ELR (cell line): ENCODE measurements at regions not wholly inside any gene's neighbourhood (a gene's known extent, or its start where the extent isn't known, plus 50 kb on each side); places are given as distances from the start of the nearest gene placed in this dataset.

Experiments used
- DNase-seq: peaks from one replicate; pipeline ENCODE4 v3.0.0-alpha.2; 2015; ENCODE audit warnings: low read depth

DNA sequence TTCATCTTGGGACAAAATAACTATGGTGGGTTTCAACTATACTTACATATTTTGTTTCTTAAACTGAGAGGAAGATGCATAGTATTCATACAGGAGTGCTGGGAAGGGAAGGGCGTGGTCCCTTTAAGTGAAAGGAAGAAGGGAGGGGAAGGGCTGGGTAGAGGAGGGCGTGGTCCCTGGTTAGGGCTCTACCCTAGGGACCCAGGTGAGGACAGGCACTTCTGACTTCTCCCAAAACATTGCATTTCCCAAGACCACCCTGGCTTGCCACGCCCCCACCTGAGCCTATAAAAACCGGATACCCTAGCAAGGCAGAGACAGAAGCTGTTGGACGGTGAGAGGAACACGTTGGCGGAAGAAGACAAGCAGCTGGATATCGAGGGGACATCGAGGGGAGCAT is 157.6 kb upstream of the PLXNA4 start:
- no peak for DNase-seq

DNA sequence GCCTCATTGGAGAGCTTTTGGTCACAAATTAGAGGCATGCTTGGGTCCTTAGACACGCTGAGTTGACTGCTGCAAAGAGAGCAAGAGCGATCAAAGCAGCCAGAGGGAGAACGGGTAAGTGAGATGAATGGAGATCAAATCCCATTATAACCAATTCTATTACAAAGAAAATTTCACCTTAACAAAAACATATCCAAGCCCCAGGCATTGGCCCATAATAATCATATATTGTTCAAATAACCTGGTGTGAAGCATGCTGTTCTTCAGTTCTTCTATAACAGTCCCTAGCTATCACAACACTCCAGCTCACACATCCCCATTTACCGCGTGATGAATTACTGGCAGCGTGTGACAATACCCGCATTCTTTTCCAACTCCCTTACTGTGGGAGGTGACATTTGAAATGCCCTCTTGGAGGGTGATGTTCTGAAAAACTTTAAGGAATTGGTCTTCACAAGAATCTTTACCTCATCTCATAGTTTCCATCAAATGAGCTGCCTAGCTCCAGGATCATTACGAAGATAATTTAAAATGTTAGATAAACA is 156.1 kb upstream of the PLXNA4 start:
- DNase-seq, result no peak

DNA sequence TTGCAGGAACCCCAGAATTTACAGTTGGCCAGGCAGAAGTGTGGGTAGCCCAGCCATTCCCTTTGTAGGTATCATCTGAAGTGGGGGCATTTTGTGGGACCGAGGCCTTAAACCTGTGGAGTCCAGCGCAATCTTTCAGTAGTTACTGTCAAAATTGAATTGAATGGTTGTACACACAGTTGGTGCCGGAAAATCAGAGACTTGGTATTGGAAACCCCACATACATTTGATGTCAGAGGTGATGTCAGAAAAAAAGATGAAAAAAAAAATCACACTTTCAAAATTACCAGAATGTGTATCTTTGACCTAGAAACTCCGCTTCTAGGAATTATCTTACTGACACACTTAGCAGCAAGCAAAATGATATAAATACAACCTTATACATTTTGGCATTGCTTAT is 153.8 kb upstream of the PLXNA4 start:
- DNase-seq, result no peak

DNA sequence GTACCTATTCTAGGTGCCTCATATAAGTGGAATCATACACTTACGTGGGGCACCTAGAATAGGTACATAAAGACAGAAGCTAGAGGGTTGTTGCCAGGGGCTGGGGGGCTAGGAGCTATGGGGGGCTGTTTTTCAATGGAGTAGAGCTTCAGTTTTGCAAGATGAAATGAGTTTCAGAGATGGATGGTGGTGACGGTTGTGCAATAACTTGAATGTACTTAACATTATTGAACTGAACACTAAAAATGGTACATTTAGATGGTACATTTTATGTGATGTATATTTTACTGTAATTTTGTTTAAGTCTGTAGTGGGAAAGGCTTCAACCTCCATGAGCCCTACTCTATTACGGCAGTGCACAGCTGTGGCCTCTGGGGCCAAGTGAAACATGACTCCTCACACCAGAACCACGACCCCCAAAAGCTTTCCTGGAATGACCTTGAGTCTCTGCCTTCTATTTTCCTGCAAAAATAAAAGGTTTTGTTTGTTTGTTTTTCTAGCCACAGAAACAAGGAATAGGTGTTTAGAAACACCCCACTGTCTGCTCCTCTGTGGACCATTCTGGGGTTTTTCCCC is 147.3 kb upstream of the PLXNA4 start:
- no peak for DNase-seq

DNA sequence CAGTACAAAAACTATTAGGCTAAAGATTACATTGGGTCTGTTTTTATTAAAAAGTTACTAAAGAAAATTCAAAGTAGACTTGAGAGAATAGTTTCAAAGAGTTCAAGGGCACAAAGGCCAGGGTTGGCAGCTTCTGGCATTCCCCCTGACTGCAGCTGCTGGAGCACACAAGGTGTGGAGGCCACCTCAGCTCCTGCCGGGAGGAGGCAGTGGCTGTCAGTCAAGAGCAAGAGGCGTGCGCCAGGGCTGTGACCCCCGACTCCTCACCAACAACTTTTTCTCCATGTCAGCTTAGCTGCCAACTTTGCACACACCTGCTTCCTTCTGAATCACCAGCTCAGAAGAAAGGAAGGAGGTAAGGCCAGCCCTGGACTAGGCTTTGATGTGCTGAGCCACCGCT is 144.6 kb upstream of the PLXNA4 start:
- no peak for DNase-seq

DNA sequence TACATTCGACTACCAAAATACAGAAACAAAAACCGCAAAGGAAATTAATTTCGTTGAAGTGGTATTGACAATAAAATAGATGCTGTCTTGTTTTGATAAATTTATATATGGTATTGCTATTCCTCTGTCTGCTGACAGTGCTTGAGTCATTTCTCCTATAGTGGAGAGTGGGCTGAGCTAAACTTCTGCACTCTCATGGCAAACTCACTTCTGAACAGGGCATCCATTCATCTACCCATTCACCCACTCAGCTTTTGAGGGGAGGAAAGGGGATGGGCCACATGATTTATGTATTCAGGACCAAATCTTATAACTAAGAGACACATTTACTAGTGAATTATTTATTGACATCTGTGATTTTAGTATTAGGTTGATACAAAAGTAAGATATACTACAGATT is 137.6 kb upstream of the PLXNA4 start:
- DNase-seq, result no peak

DNA sequence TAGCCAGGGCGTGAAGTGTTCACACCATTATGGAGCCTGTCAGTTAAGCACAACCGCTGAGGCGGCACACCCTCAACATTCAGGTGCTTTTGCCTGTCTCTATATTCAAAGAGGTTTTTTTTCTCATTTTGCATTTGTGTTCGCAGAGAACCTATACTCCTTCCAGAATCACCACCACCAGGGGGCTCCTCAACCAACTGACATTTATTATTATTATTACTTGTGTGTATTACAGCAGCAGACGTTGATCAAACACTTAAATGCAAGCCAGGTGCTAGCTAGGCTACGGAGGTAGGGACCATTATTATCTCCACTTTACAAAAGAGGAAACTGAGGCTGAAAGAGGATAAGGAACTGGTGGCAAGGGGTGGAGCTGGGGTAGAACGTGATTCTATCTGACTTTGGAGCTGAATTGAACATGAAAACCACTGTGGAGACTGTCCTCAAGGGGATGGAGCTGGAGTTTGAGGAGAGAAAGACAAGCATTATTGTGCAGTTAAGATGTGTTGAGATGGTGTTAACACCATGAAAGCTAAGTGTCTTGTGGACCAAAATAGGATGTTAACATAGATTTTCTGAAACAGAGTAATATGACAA is 133.8 kb upstream of the PLXNA4 start:
- peak; percentile 66 for DNase-seq

DNA sequence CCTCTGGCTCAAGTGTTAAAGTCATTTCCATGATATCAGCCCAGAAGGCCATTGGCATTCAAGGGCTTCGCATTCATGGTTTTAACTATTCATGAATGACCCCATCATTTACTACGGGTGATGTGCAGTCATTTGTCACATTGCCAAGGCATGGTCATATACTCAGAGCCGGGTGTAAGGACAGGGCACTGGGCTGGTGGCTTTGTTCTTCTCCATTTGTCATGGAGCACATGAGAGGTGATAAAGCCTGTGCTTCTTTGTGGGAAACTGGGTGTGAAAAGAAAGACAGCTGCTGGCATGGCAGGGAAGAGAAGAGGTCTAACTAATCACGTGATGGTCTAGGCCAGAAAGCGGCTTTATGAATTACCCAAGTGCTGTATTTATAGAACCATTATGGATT is 132.2 kb upstream of the PLXNA4 start:
- DNase-seq, result no peak

DNA sequence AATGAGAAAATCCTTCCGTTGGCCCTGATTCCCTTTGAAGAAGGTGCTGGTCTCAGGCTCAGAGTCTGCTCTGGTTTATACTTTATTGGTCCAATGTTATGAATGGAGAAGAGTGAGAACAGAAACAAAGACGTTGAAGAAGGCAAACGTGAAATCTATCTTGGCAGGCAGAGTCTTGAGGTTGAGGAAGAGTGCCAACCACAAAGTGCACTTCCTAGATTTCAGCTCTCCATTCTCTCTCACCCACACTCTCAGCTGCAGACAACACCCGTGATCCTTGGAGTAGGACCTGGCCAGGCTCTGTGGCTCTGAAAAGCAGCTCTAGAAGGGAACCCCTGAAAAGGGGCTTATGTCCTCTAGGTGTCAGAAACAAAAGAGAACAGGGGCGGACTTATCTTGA is 128.9 kb upstream of the PLXNA4 start:
- no peak for DNase-seq

DNA sequence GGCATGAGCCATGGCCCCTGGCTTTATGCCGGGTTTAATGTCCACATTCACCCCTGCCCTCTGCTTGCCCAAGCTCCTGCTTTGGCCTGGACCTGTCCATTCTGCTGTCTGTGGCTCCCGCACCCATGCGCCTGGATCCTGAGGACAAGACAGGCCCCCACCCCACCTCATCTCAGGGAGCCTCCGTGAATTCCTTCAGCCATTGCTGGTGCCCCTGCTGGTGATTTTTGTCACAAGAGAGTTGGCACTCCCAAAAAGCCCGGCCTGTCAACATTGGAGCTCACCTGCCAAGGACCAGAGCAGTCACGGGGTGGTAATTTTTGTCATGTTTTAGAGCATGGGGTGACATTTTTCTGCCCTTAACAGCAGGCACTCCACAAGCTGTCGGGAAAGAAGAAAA is 127.5 kb upstream of the PLXNA4 start:
- DNase-seq, result no peak

DNA sequence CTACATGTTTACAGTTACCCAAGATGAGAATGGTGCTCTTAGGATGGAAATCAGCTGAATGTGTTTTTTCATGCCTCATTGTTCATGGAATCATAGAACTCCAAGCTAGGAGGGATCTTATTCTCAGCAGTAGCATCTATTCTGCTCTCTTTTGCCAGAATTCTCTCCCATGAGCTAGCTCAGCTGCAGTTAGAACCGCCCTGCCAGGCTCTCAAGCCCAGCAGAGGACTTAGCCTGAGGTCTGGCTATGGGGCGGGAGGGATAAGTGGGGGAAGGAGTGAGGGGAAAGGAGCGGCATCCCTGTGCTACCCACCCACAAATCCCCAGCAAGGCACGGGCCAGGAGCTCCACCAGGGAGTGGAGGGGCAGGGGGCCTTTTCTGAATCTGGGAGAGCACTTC is 120.7 kb upstream of the PLXNA4 start:
- no peak for DNase-seq

DNA sequence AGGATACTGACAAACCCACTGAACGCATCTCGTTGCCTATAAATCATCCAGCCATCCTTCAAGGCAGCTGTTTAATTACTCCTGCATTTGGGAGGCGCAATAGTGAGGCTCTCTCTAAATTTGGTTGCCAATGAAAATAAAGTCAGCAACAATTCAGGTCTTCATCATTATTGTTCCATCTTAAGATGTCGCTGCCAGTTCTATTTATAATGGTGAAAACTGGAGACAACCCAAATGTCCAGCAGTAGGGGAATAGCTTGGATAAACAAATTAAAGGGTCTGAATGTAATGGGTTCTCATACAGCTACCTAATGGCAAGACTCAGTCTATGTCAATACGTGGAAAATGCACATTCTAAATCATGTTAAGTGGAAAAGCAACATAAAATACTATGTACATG is 120.1 kb upstream of the PLXNA4 start:
- no peak for DNase-seq

DNA sequence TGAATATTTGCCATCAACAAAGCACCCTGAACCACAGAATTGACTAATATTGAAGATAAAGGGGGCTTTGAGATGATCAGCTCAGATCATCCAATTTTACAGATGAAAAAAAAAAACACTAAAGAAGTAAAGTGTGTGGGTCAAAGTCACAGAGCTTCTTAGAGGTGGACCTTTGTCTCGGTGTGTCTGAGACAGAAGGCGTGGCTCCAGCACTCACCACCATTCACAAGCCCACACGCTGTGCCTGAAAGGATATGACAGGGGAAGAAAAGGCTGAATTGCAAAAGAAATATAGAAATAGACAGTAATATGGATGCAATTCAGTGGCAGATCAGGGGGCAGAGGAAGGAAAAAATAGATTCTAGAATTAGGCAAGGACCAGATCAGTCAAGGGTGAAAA is 114.9 kb upstream of the PLXNA4 start:
- no peak for DNase-seq

DNA sequence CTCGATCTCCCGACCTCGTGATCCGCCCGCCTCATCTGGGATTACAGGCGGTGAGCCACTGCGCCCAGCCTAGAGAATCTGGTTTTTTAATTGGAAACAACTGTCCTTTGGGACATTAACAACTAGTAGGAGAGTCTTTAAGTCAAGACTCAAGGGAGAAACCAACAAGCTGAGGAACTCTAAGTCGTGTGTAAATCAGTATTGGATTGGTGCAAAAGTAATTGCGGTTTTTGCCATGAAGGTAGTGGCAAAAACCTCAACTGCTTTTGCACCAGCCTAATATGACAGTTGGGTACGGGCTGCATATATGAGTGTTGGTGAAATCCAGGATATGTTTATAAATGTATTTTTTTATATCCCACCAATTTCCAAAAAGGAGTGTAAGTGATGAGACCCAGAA is 113.9 kb upstream of the PLXNA4 start:
- no peak for DNase-seq

DNA sequence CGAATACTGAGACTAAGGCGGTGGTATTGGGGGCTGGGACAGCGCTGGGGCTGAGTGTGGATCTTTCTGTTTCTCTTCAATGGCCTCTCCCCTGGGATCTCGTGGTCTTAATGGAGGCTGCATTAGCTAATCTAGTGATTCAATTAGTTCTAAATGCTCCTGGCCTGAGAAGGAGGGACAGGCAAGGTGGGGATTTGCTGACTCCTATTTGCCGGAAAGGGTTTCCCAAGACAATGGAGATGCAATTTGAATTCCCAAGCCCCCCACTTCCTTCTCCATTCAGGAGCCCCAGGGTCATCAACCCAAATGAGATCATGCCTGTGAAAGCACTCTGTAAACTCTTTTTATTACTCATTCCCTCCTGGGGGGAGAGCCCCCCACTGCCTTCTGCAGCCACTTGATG is 111.7 kb upstream of the PLXNA4 start:
- no peak for DNase-seq

DNA sequence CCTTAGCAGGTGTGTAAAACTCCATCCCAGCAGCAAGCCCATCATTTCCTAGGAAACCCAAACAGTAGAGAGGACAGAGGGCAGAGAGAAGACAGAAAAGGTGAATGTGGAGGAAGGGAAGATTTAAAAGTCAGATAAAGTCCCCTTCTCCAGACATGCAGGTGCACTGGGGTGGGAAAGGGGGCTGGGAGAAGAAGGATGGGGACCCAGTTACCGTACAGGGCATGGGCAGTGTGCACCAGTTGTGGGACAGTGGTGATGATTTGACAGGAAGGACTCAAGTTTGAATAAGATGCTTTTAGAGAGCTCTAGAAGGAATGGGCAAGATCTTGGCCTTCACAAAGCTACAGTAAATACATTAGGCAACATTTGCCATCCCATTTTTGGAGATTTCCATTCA is 110.7 kb upstream of the PLXNA4 start:
- DNase-seq, result no peak

DNA sequence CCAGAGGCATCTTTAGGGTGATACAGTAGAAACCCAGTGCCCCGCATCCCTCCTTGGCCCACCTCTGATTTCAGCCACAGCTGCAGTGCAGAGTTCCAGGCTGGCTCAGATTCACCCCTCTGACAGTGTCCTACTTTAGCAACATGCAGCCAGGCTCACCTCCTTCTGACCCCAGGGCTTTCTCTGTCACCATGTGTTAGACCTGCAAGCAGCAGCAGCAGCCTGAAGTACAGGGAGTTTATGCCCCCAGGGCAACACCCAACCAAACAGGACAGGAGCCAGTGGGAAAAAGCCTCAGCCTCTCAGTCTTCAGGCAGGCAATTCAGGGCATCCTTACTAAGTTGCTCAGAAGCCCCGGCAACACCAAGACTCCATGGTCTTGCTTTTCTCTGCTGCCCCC is 109.0 kb upstream of the PLXNA4 start:
- DNase-seq, result no peak

DNA sequence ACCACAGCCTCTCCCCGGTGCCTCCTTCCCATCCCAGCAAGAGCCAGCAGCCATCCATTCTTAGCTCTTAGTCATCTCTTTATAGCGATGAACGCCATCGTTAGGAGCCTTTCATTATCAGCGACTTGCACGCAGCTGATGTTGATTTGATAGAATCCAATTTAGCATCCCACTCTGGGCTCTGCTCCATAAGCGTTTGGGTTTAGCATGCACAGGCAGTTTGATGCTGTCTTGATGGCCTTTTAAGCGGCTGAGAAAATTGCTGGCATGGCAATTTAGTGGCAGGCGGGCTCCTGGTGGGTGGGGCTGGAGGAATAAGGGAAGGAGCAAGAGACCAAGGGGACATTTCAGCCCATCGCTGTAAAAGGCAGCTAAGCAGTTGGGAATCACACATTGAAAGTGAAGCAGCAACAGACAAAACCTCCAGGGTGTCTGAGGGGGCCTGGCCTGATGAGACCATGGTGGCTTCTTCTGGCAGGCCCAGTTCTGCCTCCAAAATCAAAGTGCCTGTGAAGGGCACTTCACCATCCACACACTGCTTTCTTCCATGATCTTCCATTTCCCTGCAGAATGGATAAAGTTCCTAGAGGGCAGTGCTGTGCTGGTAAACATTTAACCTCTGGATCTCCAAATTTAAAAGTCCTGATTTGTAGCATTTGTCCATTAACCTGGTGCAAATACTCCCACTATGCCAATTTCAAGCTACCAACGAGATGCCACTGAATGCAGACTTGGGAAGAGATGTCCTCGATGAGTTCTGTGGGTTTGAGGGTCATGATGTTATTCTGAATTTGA is 107.8 kb upstream of the PLXNA4 start:
- DNase-seq, result no peak

DNA sequence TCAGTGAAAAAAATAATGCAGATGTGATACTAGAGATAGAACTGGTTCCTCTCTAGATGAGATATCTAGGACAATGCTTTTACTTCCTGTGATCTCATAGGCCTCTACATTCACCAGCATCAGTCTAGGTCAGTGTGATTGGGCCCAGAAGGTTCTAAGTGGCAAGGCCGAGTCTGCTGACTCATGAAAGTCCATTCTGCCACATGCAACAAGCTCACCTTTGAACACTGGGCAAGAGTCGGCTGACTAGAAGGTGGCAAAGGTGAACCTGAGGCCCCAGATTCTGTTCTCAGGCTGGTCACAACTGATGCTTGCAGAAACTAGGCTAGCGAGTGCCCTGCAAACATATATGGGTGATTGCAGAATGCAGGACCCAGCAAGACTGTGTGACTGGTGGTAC is 105.7 kb upstream of the PLXNA4 start:
- DNase-seq, result no peak

DNA sequence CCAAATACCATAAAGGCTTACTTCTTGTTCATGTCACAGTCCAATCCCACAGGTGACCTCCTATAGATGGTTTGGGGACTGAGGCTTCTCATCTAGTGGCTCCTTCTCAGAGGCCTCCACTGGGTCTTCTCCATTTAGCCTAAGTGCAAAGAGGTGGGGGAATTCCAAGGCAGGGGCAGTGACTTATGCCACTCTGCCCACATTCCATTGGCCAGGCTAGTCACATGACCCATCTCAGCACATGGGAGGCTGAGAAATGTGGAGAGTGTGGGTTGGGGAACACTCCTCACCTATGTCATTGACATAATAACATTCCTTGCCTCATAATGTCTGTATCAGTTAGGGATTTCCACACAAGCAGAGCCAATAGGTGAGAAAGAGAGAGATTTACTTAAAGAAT is 104.3 kb upstream of the PLXNA4 start:
- DNase-seq, result no peak

DNA sequence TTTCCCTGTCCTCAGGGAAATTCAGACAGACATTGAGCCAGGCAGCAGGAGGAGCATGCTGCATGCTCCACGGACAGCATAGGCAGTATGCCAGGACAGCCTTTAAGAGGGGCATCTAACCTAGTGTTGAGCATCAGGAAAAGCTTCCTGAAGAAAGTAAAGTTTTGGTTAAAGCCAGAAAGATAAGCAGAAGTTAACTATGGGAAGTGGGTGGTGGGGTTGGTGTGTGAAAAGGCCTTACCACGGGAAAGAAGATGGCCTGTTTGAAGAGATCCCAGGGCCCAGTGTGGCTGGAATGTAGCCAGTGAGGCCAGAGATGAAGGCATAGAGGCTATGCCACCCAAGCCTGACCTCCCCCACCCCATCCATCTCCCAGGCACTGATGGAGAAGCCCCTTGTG is 102.4 kb upstream of the PLXNA4 start:
- DNase-seq, result no peak

DNA sequence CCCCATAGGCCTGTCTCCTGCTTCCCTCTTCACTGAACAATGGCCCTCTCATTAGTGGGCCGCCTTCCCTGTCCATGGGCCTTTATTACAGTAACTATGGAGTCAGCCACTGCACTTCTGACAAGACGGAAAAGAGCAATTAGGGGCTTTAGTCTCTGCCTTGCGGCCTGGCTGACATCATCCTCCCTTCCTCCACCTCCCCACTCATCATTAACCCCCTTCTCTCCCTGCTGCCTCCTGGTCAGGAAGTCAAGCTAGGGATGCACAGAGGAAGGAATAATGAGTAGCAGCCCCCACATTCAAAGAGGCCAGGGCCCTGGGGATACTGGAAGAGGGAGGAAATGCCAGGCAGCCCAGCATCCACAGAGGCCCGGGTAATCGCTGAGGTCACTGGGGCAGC is 101.6 kb upstream of the PLXNA4 start:
- DNase-seq, result no peak

DNA sequence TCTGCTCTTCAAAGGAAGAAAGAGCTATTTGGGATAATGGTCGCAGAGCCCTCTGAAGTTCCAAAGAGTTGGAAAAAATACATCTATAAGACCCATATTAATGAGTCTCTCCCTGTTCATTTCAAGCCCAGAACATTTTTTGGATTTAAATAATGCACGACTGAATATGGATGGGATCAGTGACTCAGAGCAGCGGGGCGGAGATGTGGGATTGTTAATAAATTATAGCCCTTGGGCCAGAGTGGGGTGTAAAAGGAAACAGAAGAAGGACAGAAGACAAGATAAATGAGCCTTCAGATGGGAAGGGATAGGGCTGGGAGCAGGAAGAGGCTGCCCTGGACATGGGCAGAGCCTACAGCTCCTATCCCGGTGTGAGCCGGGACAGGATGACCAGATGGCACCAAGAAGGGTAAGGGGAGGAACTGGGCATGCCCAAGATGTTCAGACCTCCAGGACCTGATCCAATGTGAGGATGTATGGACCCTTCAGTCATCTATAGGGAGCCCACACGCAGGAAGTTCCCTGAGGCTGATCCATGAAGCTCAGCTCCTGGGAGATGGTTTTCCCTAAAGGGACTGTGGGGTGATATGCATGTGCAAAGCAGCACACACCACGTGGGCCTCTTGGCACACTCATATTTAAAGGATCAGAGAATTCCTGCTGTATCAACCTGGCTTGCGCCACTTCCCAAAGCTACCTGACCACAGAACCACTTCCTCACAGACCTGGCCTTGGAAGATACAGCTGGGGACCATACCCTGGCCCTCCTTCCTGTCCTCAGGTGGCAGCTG is 96.1 kb upstream of the PLXNA4 start:
- no peak for DNase-seq
